K562 (cell line): ENCODE measurements at regions not wholly inside any gene's neighbourhood (a gene's known extent, or its start where the extent isn't known, plus 50 kb on each side); places are given as distances from the start of the nearest gene placed in this dataset.

Experiments
- ATF7 ChIP-seq: fragments of 450-650 bp; IDR thresholded peaks from 2 replicates; pipeline ENCODE4 v1.7.1; 2014; ENCODE audit warnings: mild to moderate bottlenecking, moderate library complexity
- BCOR ChIP-seq: fragments of 450-650 bp; IDR thresholded peaks from 2 replicates; pipeline ENCODE4 v1.6.1; 2016
- CTCF ChIP-seq, 3 experiments: IDR thresholded peaks in 2 of 3; conservative IDR thresholded peaks in 1 of 3; 2 replicates each; pipeline ENCODE4 v1.5.1; 2011 to 2012; ENCODE audit warnings: low read length in 3 of 3, mild to moderate bottlenecking in 3 of 3, control low read depth in 2 of 3, improper control_type of control experiment in 1 of 3, inconsistent platforms in 1 of 3, low read depth in 1 of 3, mixed read lengths in 1 of 3, moderate library complexity in 1 of 3; ENCODE audit not compliant: insufficient read depth in 2 of 3
- E2F1 ChIP-seq: sonication (generic); formaldehyde crosslinking; IDR thresholded peaks from 2 replicates; pipeline ENCODE4 v1.8.1; 2023; ENCODE audit warnings: mild to moderate bottlenecking, missing genetic modification reagents, moderate library complexity
- HLTF ChIP-seq: fragments of 450-650 bp; IDR thresholded peaks from 2 replicates; pipeline ENCODE4 v1.6.1; 2016
- PHB2 ChIP-seq: fragments of 450-650 bp; IDR thresholded peaks from 2 replicates; pipeline ENCODE4 v1.6.1; 2017; ENCODE audit warnings: low read depth
- POLR2AphosphoS5 ChIP-seq: IDR thresholded peaks from 2 replicates; pipeline ENCODE4 v1.6.1; 2011; ENCODE audit warnings: mild to moderate bottlenecking, low read depth, low read length, moderate library complexity; ENCODE audit not compliant: control insufficient read depth, insufficient read depth
- SRSF1 ChIP-seq: fragments of 200-400 bp; formaldehyde crosslinking; IDR thresholded peaks from 2 replicates; pipeline ENCODE4 v1.6.1; 2017; ENCODE audit warnings: mild to moderate bottlenecking, low read depth, low read length, moderate library complexity
- TFAM ChIP-seq: fragments of 250-450 bp; sonication (Bioruptor Pico); conservative IDR thresholded peaks from 2 replicates; pipeline ENCODE4 v1.5.0; 2021; ENCODE audit warnings: mild to moderate bottlenecking, moderate library complexity
- ZBTB7A ChIP-seq: IDR thresholded peaks from 2 replicates; pipeline ENCODE4 v1.6.1; 2011; ENCODE audit warnings: low read depth, mild to moderate bottlenecking, low read length, moderate library complexity, borderline replicate concordance; ENCODE audit not compliant: control insufficient read depth
- ZC3H8 ChIP-seq: fragments of 450-650 bp; IDR thresholded peaks from 2 replicates; pipeline ENCODE4 v1.6.1; 2017
- ZNF253 ChIP-seq: fragments of 250-450 bp; sonication (Bioruptor Pico); conservative IDR thresholded peaks from 2 replicates; pipeline ENCODE4 v1.6.1; 2021; ENCODE audit warnings: mild to moderate bottlenecking
- TF ChIP-seq, protein P1 (sequence below): fragments of 450-650 bp; IDR thresholded peaks from 2 replicates; pipeline ENCODE4 v1.6.1; 2016; ENCODE audit warnings: missing biosample characterization, missing genetic modification characterization
- TF ChIP-seq, protein P2 (sequence below): fragments of 250-450 bp; sonication (Bioruptor Pico); IDR thresholded peaks from 2 replicates; pipeline ENCODE4 v1.6.1; 2021; ENCODE audit warnings: mild to moderate bottlenecking

GRCh38 chr20:17171746-17172280, 55.0 kb upstream of the PCSK2 start:
- TF ChIP-seq, protein P1, sequence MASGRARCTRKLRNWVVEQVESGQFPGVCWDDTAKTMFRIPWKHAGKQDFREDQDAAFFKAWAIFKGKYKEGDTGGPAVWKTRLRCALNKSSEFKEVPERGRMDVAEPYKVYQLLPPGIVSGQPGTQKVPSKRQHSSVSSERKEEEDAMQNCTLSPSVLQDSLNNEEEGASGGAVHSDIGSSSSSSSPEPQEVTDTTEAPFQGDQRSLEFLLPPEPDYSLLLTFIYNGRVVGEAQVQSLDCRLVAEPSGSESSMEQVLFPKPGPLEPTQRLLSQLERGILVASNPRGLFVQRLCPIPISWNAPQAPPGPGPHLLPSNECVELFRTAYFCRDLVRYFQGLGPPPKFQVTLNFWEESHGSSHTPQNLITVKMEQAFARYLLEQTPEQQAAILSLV, result no peak
- no peak for TF ChIP-seq ZNF253 (CRISPR knock-in tag)
- no peak for TF ChIP-seq CTCF (IDR thresholded peaks at IDR 0.05 in 2 of 3, conservative IDR thresholded peaks at IDR 0.05 in 1 of 3; ENCODE audit: insufficient read depth in 2 of 3, low read depth in 1 of 3, low read length in 3 of 3)
- no peak for TF ChIP-seq ZC3H8
- no peak for TF ChIP-seq SRSF1
- TF ChIP-seq, protein P2, sequence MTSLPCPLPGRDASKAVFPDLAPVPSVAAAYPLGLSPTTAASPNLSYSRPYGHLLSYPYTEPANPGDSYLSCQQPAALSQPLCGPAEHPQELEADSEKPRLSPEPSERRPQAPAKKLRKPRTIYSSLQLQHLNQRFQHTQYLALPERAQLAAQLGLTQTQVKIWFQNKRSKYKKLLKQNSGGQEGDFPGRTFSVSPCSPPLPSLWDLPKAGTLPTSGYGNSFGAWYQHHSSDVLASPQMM (CRISPR knock-in tag), result no peak
- TF ChIP-seq E2F1 (CRISPR knock-in tag), result no peak
- TF ChIP-seq ATF7, result no peak
- TF ChIP-seq ZBTB7A, result no peak
- TF ChIP-seq BCOR, result no peak
- TF ChIP-seq TFAM, result no peak
- no peak for TF ChIP-seq HLTF
- no peak for TF ChIP-seq POLR2AphosphoS5
- no peak for TF ChIP-seq PHB2
